SU-DHL-6 (cell line): ENCODE measurements at regions not wholly inside any gene's neighbourhood (a gene's known extent, or its start where the extent isn't known, plus 50 kb on each side); places are given as distances from the start of the nearest gene placed in this dataset.

Experiments
- EZH2phosphoT487 ChIP-seq: fragments of 200-600 bp; sonication (generic), shearing (Covaris generic); conservative IDR thresholded peaks from 2 replicates; pipeline ENCODE4 v1.6.1; 2018; ENCODE audit warnings: mild to moderate bottlenecking, antibody characterized with exemption, low read length, moderate library complexity, mixed read lengths
- TF ChIP-seq, protein P1 (sequence below): fragments of 200-600 bp; sonication (generic); IDR thresholded peaks from one replicate; pipeline ENCODE4 v1.5.1; 2017; ENCODE audit warnings: antibody characterized with exemption, mild to moderate bottlenecking, low read length, moderate library complexity; ENCODE audit not compliant: insufficient read depth, poor library complexity, severe bottlenecking

DNA sequence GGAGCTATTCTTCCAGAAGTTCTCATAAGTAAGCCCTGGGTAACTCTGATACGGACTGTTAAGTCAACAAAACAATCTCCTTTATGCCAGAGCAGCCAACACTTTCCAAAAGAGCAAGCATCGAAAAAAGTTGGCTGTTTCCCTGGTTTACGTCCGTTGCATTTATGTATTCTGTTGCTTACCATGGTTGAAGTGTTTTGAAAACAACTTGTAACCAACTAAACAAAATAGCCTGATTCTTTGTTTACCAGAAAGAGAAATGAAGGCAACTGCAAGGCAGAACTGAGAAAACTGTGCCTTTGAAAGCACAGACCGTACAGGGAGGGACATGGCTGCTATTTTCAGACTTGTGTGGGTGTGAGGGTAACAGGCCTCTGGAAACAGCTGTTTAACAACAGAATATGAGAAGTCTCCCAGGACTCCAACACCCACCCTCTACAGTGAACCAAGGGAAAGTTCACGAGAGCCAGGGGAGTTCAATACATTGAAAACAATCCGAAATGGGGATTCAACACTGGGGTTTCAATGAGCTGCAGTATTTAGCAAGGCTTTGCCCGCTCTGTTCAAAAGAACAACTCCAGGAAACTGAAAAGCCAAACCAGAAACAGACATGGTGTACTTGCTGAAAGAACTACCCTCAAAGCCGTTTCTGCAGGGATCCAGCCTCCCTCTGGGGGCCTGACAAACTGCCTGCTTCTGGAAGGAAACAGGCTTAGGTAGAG is 95.8 kb upstream of the EGFL6 start:
- TF ChIP-seq, protein P1, sequence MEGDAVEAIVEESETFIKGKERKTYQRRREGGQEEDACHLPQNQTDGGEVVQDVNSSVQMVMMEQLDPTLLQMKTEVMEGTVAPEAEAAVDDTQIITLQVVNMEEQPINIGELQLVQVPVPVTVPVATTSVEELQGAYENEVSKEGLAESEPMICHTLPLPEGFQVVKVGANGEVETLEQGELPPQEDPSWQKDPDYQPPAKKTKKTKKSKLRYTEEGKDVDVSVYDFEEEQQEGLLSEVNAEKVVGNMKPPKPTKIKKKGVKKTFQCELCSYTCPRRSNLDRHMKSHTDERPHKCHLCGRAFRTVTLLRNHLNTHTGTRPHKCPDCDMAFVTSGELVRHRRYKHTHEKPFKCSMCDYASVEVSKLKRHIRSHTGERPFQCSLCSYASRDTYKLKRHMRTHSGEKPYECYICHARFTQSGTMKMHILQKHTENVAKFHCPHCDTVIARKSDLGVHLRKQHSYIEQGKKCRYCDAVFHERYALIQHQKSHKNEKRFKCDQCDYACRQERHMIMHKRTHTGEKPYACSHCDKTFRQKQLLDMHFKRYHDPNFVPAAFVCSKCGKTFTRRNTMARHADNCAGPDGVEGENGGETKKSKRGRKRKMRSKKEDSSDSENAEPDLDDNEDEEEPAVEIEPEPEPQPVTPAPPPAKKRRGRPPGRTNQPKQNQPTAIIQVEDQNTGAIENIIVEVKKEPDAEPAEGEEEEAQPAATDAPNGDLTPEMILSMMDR: no peak
- TF ChIP-seq EZH2phosphoT487: no peak
